Endothelial cell of umbilical vein (primary cell): ENCODE measurements at regions not wholly inside any gene's neighbourhood (a gene's known extent, or its start where the extent isn't known, plus 50 kb on each side); places are given as distances from the start of the nearest gene placed in this dataset.

Source experiments
- BruUV-seq: library from RNA; stranded (reverse); fragments of 400-500 nt; replicated peaks from 2 replicates; lab custom pipeline; 2021; lab: Mats Ljungman, UMichigan
- CTCF ChIA-PET: fragments of 300-600, 350-600 bp; sonication (Branson Sonifier 250); formaldehyde crosslinking; loops from one replicate; lab custom pipeline; 2021; ENCODE audit warnings: antibody characterized with exemption, inconsistent platforms; lab: Charles Lee
- POLR2A ChIA-PET: fragments of 300-600, 350-600 bp; sonication (Branson Sonifier 250); formaldehyde crosslinking; loops from one replicate; lab custom pipeline; 2021; ENCODE audit warnings: antibody characterized with exemption, inconsistent platforms; lab: Charles Lee
- DNase-seq: peaks from one replicate; pipeline ENCODE4 v3.0.0-alpha.2; 2011; ENCODE audit warnings: low read depth, low spot score
- FAIRE-seq: peaks from 2 replicates; lab custom pipeline; 2011; peaks lifted over from hg19 to GRCh38; lab: Jason Lieb, UNC
- H2AFZ ChIP-seq: 2 replicates; pipeline ENCODE4 v1.6.0; 2012; ENCODE audit warnings: low read depth, low read length, control low read depth, inconsistent platforms
- H3K27ac ChIP-seq: 2 replicates; pipeline ENCODE4 v1.5.1; 2011; ENCODE audit warnings: low read depth, mild to moderate bottlenecking, control low read depth, low read length, moderate library complexity; ENCODE audit not compliant: insufficient read depth
- H3K27me3 ChIP-seq, 2 experiments: 2 replicates each; pipeline versions ENCODE4 v1.6.0 to v1.6.1; 2011; ENCODE audit warnings: low read length in 2 of 2, mixed read lengths in 1 of 2; ENCODE audit not compliant: control insufficient read depth in 2 of 2, insufficient read depth in 2 of 2
- H3K36me3 ChIP-seq, 2 experiments: 2 replicates in 1 of 2; 3 replicates in 1 of 2; pipeline ENCODE4 v1.5.1; 2011; ENCODE audit warnings: low read length in 2 of 2, mild to moderate bottlenecking in 1 of 2, moderate library complexity in 1 of 2; ENCODE audit not compliant: control insufficient read depth in 2 of 2, insufficient read depth in 2 of 2; ENCODE audit errors: extremely low read depth in 1 of 2
- H3K4me1 ChIP-seq: 3 replicates; pipeline ENCODE4 v1.5.1; 2011; ENCODE audit warnings: mild to moderate bottlenecking, low read length; ENCODE audit not compliant: control insufficient read depth, insufficient read depth; ENCODE audit errors: extremely low read depth
- H3K4me2 ChIP-seq: 2 replicates; pipeline ENCODE4 v1.6.1; 2011; ENCODE audit warnings: low read length, control low read depth, mixed read lengths; ENCODE audit not compliant: insufficient read depth
- H3K4me3 ChIP-seq, 3 experiments: fragments of 200-600 bp in 1 of 3; sonication (generic), shearing (Covaris generic) in 1 of 3; replicated peaks in 1 of 3; 2 replicates each; pipeline ENCODE4 v1.5.1; 2011 to 2016; ENCODE audit warnings: control low read depth in 3 of 3, low read length in 3 of 3, mild to moderate bottlenecking in 2 of 3, inconsistent platforms in 1 of 3, low read depth in 1 of 3, moderate library complexity in 1 of 3; ENCODE audit not compliant: insufficient read depth in 1 of 3
- H3K79me2 ChIP-seq: 2 replicates; pipeline ENCODE4 v1.6.0; 2012; ENCODE audit warnings: low read length, inconsistent platforms; ENCODE audit not compliant: control insufficient read depth, insufficient read depth
- H3K9ac ChIP-seq: replicated peaks from 2 replicates; pipeline ENCODE3; 2011; ENCODE audit warnings: low read length, control low read depth; ENCODE audit not compliant: insufficient read depth; ENCODE audit errors: extremely low read depth
- H3K9me1 ChIP-seq: replicated peaks from 3 replicates; pipeline ENCODE4 v1.6.0; 2011; ENCODE audit warnings: mild to moderate bottlenecking, low read length; ENCODE audit not compliant: control insufficient read depth, insufficient read depth; ENCODE audit errors: extremely low read depth
- H3K9me3 ChIP-seq: replicated peaks from 2 replicates; pipeline ENCODE4 v1.5.1; 2012; ENCODE audit warnings: low read length, inconsistent platforms; ENCODE audit not compliant: control insufficient read depth, insufficient read depth
- H4K20me1 ChIP-seq: replicated peaks from 2 replicates; pipeline ENCODE3; 2011; ENCODE audit warnings: mild to moderate bottlenecking, low read length; ENCODE audit not compliant: control insufficient read depth, insufficient read depth; ENCODE audit errors: extremely low read depth
- EZH2 ChIP-seq: IDR thresholded peaks from 2 replicates; pipeline ENCODE4 v1.6.1; 2012; ENCODE audit warnings: borderline replicate concordance, low read depth, mild to moderate bottlenecking, moderate library complexity, low read length, inconsistent platforms; ENCODE audit not compliant: severe bottlenecking
- FOS ChIP-seq: IDR thresholded peaks from 2 replicates; pipeline ENCODE4 v1.6.1; 2011; ENCODE audit warnings: mild to moderate bottlenecking, low read length, moderate library complexity, borderline replicate concordance; ENCODE audit not compliant: insufficient read depth
- GATA2 ChIP-seq: IDR thresholded peaks from 2 replicates; pipeline ENCODE4 v1.7.0; 2011; ENCODE audit warnings: low read depth, mild to moderate bottlenecking, moderate library complexity, mixed read lengths, low read length; ENCODE audit not compliant: insufficient read length, insufficient read depth
- MYC ChIP-seq: IDR thresholded peaks from one replicate; pipeline ENCODE4 v1.6.1; 2011; ENCODE audit warnings: mild to moderate bottlenecking, low read depth, low read length
- POLR2A ChIP-seq: IDR thresholded peaks from 2 replicates; pipeline ENCODE4 v1.6.1; 2012; ENCODE audit warnings: low read depth, mild to moderate bottlenecking, control low read depth, low read length
- POLR2AphosphoS5 ChIP-seq: IDR thresholded peaks from 2 replicates; pipeline ENCODE4 v1.6.1; 2012; ENCODE audit warnings: low read depth, mild to moderate bottlenecking, control low read depth, low read length, moderate library complexity; ENCODE audit not compliant: insufficient read depth
- dilution Hi-C: fragments of 300-500 bp; cut with MboI; formaldehyde crosslinking; loops from one replicate; pipeline ENCODE4 v1.15.0; 2019; ENCODE audit warnings: low sequenced_read_pairs; ENCODE audit not compliant: extremely low pct_ligation_motif_present
- intact Hi-C: fragments of 100-400 bp; cut with micrococcal nuclease; formaldehyde crosslinking; loops from one replicate; pipeline ENCODE4 v1.10.0; 2022
- TF ChIP-seq, protein P1 (sequence below), 2 donors: IDR thresholded peaks; 1 replicate in 1 of 2; 2 replicates in 1 of 2; pipeline ENCODE4 v1.5.1; 2011; ENCODE audit warnings: low read length in 2 of 2, mild to moderate bottlenecking in 2 of 2, moderate library complexity in 2 of 2, control low read depth in 1 of 2, inconsistent platforms in 1 of 2, low read depth in 1 of 2; ENCODE audit not compliant: insufficient read depth in 1 of 2; ENCODE audit errors: extremely low read depth in 1 of 2
- TF ChIP-seq, protein P2 (sequence below): IDR thresholded peaks from 2 replicates; pipeline ENCODE4 v1.6.1; 2011; ENCODE audit not compliant: insufficient read depth, insufficient read length

DNA sequence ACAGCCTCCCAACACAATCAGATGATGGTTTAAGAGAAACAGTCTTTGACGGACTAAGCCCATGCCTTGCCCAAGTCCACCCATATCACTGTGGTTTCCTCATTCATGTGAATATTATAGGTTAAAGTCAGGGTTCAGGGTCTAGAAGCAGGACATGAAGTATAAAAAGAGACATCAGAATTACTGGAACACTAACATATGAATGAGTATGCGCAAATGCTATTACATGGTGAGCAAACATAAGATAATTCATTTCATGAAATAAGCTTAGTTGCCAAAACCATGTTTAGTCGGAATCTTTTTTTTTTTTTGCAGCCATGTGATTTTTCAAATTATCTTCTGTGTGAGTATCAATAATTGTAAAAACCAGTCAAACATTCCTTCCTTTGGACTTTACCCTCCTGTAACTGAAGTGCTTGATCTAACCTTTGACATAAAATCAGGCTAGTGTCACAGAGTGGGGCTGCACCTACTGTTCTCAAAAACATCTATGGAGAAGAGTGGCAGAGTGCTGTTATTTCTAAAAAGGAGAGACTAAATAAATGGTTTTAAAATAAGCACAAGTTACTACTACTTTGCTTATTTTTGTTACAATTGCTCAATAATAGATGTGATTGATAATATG is 84.9 kb upstream of the NRIP1 start:
- H3K9me1 ChIP-seq, result no peaks in the 10 kb centered on the region
- no peaks in the 10 kb centered on the region for H3K36me3 ChIP-seq
- no peak overlapping the region for H3K4me2 ChIP-seq
- H3K9ac ChIP-seq, result no peak overlapping the region
- FAIRE-seq (no peak), DNase-seq (no peak)
- no peaks in the 10 kb centered on the region for H3K9me3 ChIP-seq
- BruUV-seq, result no TSS peak
- H3K79me2 ChIP-seq, result no peaks in the 10 kb centered on the region
- intact Hi-C loops, result no loop called here
- ChIA-PET POLR2A (no interaction called here), CTCF (no interaction called here)
- H2AFZ ChIP-seq, result no peak overlapping the region
- no peaks in the 10 kb centered on the region for H3K27me3 ChIP-seq
- H3K27ac ChIP-seq, result no peak overlapping the region
- dilution Hi-C loops, result no loop called here
- H4K20me1 ChIP-seq, result no peaks in the 10 kb centered on the region
- no peak overlapping the region for H3K4me3 ChIP-seq
- TF ChIP-seq, protein P1, sequence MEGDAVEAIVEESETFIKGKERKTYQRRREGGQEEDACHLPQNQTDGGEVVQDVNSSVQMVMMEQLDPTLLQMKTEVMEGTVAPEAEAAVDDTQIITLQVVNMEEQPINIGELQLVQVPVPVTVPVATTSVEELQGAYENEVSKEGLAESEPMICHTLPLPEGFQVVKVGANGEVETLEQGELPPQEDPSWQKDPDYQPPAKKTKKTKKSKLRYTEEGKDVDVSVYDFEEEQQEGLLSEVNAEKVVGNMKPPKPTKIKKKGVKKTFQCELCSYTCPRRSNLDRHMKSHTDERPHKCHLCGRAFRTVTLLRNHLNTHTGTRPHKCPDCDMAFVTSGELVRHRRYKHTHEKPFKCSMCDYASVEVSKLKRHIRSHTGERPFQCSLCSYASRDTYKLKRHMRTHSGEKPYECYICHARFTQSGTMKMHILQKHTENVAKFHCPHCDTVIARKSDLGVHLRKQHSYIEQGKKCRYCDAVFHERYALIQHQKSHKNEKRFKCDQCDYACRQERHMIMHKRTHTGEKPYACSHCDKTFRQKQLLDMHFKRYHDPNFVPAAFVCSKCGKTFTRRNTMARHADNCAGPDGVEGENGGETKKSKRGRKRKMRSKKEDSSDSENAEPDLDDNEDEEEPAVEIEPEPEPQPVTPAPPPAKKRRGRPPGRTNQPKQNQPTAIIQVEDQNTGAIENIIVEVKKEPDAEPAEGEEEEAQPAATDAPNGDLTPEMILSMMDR (IDR thresholded peaks at IDR 0.05; ENCODE audit: extremely low read depth in 1 of 2, insufficient read depth in 1 of 2, low read depth in 1 of 2, low read length in 2 of 2), result no peak
- no peaks in the 10 kb centered on the region for H3K4me1 ChIP-seq

DNA sequence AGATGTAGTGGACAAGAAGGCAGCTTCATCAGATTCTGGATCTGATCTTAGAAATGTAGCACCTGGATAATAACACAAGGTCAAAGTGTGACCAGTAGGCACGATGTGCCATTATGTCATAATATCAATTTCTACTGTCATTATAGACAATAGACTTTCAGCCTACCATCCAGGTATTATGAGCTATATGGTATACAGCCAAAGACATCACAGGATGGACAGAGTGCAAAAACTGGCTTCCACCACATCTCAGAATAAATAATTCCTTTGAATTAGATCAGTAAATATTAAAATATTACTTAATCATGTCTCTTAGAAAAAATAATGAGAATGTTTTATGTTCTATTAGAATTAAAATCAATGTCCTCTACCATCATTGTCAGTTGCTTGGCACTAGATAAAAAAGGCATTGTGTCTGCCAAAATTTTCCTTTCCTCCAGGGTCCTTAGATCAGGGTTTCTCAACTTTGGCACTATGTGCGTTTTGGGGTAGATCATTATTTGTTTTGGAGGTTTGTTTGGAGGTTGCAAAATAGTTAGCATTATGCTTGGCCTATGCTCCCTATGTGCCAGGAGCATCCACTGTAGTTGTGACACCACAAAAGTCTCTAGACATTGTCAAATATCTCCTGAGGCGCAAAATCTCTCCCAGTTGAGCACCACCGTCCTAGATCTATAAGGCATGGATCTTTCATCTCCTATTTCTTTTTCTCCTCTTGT is 86.7 kb upstream of the NRIP1 start:
- no peaks in the 10 kb centered on the region for H3K4me1 ChIP-seq
- TF ChIP-seq, protein P2, sequence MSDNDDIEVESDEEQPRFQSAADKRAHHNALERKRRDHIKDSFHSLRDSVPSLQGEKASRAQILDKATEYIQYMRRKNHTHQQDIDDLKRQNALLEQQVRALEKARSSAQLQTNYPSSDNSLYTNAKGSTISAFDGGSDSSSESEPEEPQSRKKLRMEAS, result no peak
- TF ChIP-seq, protein P1 (IDR thresholded peaks at IDR 0.05; ENCODE audit: extremely low read depth in 1 of 2, insufficient read depth in 1 of 2, low read depth in 1 of 2, low read length in 2 of 2), result no peak
- TF ChIP-seq POLR2AphosphoS5 (no peak), MYC (no peak), EZH2 (no peak), GATA2 (no peak), POLR2A (no peak), FOS (no peak)
- no TSS peak for BruUV-seq
- H3K9ac ChIP-seq, result no peak overlapping the region
- dilution Hi-C loops (no loop called here), intact Hi-C loops (no loop called here)
- H3K4me3 ChIP-seq, result no peak overlapping the region
- H3K36me3 ChIP-seq, result no peaks in the 10 kb centered on the region
- no peaks in the 10 kb centered on the region for H3K27me3 ChIP-seq
- H3K4me2 ChIP-seq, result no peak overlapping the region
- FAIRE-seq (no peak), DNase-seq (no peak)
- H4K20me1 ChIP-seq, result no peaks in the 10 kb centered on the region
- ChIA-PET CTCF (interaction anchor here (0.8 to 0.9 kb wide), 2 partner anchors 17 to 25 kb away, joined by 3 to 4 read pairs; no protein-coding TSS in a partner anchor), POLR2A (no interaction called here)
- no peaks in the 10 kb centered on the region for H3K9me1 ChIP-seq
- no peak overlapping the region for H3K27ac ChIP-seq
- no peaks in the 10 kb centered on the region for H3K79me2 ChIP-seq
- H2AFZ ChIP-seq, result no peak overlapping the region
- no peaks in the 10 kb centered on the region for H3K9me3 ChIP-seq
